ENCODE measurements at regions not wholly inside any gene's neighbourhood (a gene's known extent, or its start where the extent isn't known, plus 50 kb on each side); places are given as distances from the start of the nearest gene placed in this dataset.

DNA sequence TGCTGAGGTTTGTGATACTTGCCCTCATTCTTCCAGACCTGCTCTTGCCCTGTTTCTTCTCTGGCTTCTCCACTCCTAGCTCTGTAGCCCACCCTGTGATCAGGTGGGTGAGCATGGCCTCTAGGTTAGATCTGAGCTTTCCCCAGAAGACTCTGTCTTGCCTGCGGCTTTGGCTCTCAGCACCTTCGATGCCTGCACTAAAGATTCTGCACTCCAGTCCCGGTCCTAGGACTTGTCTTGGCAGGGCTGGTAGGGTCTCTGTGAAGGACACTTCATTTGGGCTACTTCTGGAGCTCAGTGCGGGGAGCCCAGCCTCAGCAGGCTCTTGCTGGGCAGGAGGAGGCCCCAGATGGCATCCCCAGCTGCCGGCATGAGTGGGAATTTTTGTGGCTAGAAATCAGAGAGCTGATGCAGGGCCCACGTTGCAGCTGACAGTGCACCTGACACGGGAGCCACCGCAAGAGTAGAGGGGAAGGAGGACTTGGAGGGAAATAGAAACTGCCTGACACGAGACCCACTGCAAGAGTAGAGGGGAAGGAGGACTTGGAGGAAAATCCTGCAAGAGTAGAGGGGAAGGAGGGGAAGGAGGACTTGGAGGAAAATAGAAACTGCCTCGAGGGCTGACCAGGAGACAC, 226.9 kb upstream of the B3GAT1 start:
- TF ChIP-seq, protein P1, sequence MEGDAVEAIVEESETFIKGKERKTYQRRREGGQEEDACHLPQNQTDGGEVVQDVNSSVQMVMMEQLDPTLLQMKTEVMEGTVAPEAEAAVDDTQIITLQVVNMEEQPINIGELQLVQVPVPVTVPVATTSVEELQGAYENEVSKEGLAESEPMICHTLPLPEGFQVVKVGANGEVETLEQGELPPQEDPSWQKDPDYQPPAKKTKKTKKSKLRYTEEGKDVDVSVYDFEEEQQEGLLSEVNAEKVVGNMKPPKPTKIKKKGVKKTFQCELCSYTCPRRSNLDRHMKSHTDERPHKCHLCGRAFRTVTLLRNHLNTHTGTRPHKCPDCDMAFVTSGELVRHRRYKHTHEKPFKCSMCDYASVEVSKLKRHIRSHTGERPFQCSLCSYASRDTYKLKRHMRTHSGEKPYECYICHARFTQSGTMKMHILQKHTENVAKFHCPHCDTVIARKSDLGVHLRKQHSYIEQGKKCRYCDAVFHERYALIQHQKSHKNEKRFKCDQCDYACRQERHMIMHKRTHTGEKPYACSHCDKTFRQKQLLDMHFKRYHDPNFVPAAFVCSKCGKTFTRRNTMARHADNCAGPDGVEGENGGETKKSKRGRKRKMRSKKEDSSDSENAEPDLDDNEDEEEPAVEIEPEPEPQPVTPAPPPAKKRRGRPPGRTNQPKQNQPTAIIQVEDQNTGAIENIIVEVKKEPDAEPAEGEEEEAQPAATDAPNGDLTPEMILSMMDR (IDR thresholded peaks at IDR 0.05; ENCODE audit: insufficient read depth, low read depth, low read length) = no peak
- no peak for TF ChIP-seq EZH2 (IDR thresholded peaks at IDR 0.05; ENCODE audit: insufficient read depth, low read length)

Data from astrocyte (in vitro differentiated cells and primary cell).